ENCODE measurements at regions not wholly inside any gene's neighbourhood (a gene's known extent, or its start where the extent isn't known, plus 50 kb on each side); places are given as distances from the start of the nearest gene placed in this dataset.

GRCh38 chr9:29657821-29658220 is 2084.5 kb upstream of the C9orf72 start:
- no peak for DNase-seq

DNA sequence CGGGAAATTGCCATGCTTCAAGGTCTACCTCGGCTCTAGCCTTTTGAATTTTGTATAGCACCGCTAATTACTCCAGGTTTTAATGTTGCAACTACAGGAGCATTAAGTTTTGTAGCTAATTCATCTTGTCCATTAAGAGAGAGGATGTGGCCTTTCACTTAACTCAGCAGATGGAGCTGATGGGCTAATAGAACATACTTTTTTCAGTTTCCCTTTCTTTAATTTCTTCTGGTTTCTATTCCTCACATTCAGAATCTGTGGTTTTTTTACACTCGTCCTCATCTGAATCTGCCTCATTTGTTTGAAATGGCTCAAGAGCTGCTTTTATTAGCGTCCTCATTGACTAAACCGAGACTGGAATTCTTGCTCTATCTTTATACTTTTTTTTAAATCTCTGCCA is 2085.7 kb upstream of the C9orf72 start:
- DNase-seq, result no peak

GRCh38 chr9:29659736-29660135 is 2086.5 kb upstream of the C9orf72 start:
- no peak for DNase-seq

GRCh38 chr9:29668732-29669131 is 2095.5 kb upstream of the C9orf72 start:
- no peak for DNase-seq

GRCh38 chr9:29669613-29670012 is 2096.3 kb upstream of the C9orf72 start:
- DNase-seq, result no peak

DNA sequence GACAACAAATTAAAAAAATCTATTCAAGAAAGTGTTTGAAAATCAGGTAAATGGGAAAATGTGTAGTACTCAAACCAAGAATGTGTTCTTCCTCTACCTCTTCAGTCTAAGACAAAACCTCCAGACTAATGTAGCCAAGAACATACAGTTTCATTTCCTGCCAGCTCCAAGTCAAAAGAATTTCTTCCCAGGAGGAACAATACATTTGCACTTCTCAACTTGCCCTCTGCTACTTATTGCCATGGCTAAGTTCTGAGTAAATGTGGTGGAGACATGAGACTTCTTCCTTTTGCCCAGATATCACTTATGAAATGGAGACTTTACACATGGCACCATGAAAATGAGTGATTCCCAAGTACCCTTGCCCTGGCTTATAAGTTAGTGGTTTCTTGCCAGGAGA is 2112.2 kb upstream of the C9orf72 start:
- DNase-seq, result no peak

DNA sequence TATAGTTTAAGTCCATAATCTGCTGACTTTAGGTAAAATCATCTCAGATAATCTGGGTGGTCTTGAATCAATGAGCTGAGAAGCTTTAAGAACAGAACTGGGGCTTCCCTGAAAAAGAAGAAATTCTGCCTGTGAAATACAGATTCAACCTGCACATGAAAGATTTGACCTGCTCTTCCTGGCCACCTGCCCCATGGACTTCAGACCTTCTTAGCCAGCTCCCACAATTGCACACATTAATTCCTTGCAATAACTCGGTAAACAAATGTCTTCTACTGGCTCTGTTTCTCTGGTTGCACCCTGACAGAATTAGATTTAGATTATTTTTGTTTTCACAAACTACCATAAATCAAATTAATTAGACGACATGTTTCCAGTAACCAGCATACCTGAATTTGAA is 2117.9 kb upstream of the C9orf72 start:
- no peak for DNase-seq

DNA sequence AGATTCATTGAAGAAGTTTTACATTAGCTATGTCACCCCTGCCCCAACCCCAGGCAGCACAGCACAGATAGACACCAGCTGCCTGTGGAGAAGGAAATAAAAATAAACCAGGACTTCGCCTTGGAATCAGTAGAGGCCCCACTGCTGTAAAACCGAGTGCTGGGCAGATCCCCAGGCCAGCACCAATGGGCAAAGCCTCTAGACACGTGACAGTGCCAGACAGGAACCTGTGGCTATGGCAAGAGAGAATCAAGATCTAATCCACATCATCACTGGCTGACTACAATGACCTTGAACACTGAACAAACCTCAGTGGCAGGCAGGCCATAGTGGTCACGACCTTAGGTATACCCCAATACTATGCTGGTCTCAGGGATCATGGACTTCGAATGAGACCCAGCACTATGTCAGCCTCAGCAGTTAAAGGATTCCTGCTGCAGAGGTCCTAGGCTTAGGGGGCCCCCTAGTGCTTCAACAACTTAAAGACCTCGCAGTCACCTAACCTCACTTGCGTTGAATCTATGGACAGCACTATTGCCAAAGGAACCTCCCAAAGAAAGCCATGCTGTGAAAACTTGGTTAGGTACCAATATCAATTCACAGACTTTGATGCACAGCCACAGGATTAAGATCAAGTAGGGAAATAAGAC is 2118.6 kb upstream of the C9orf72 start:
- DNase-seq, result no peak

GRCh38 chr9:29697011-29697410 is 2123.7 kb upstream of the C9orf72 start:
- peak; percentile 65 for DNase-seq

- DNase-seq, result no peak
Measured at GRCh38 chr9:29701559-29701958, 2128.3 kb upstream of the C9orf72 start.

GRCh38 chr9:29701971-29702370 is 2128.7 kb upstream of the C9orf72 start:
- no peak for DNase-seq

DNA sequence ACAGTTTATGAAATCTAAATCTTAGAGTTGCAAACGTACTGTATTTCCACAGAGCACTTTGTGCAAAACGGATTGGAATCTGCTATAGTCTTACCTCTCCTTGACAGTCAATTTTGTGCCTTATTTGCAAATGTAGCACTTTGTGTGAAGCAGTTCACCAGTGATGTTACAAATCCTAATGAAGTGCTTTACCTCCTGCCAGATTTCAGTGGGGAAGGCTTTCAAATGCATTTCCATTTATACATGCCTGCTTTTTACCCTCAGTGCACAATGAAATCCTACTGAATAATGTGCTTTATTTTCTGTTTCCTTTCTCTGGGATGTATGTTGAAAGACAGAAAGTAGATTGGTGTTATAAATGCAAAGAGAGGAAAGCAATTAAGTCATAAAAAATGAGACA is 2141.6 kb upstream of the C9orf72 start:
- DNase-seq, result no peak

DNA sequence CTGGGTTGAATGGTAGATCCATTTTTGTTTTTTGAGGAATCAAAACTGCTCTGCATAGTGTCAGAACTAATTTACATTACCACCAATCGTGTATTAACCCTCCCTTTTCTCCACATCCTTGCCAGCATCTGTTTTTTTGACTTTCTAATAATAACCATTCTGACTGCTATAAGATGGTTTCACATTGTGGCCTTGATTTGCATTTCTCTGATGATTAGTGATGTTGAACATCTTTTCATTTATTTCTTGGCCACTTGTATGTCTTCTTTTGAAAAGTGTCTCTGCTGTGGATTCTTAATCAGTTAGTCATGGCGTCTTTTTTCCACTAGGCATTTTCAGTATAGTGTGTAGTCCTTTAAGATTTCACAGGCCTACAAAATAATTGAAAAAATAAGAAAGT is 2144.3 kb upstream of the C9orf72 start:
- DNase-seq, result no peak

DNA sequence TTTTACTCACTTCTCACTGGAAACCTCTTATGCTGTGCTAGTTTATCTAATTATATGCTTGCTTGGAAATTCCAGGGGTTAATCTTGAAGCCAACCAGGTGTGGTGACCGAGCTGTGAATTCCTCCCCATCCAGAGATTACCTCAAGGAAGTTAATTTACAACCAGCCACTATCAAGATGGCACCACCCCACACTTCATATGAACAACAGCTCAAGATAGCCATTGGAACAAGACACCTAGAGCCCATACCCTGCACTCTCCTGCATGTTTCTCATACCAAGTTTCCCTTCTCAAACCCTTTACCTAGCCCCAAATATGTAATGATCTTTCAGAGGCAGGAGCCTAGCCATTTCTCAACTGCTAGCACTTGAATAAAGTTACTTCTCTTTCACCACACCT is 2156.9 kb upstream of the C9orf72 start:
- DNase-seq, result peak; percentile 39

- DNase-seq, result no peak
Measured at GRCh38 chr9:29740518-29740917, 2167.2 kb upstream of the C9orf72 start.

DNA sequence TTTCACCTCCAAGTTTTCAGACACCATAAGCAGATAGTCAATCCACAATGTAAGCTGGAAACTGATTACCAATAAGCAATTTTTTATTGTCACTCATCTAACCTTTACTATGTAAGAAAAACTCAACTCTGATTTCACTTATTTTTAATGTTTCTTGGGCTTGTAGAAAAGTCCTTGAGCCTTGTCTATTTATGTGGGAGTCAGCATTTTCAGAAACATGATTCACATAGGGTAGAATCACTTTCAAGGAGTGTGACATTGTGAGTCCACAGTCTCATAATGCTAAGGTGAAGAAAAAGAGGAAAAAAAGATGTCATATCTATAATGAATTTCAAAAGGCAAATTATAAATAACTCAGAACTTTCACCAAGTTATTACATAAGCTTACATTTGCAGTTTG is 2167.9 kb upstream of the C9orf72 start:
- DNase-seq, result no peak

DNA sequence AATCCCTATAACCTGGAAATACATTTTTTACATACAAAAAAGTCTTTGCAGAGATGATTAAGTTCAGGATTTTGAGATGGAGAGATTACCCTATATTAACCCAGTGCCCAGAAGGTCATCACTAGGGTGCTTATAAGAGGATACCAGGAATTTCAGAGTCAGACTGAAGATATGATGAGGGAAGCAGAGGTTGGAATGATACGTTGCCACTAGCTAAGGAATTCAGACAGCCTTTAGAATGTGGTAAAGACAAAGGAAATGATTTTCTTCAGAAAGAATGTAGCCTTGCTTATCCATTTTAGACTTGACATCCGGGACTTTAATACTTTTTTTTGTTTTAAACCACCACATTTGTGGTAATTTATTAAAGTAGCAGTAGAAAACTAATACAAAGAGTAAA is 2176.8 kb upstream of the C9orf72 start:
- DNase-seq, result peak; percentile 46

DNA sequence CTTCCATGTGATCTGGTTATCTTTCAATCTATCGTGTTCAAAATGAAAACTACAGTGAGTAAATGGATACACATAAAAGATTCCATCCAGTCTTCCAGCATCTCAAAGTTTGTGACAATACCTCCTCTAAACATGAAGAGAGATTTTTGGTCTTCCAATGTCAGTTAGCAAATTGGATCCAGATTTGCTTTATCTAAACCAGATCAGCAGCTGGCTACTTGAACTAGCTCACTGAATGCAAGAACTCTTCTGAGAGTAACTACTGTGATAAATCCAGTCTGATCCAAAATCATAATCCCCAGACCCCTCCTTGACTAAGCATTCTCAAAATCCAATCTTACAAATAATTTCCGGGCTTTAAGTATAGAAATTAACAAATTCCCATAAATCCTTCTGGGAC is 2177.9 kb upstream of the C9orf72 start:
- DNase-seq, result no peak

DNA sequence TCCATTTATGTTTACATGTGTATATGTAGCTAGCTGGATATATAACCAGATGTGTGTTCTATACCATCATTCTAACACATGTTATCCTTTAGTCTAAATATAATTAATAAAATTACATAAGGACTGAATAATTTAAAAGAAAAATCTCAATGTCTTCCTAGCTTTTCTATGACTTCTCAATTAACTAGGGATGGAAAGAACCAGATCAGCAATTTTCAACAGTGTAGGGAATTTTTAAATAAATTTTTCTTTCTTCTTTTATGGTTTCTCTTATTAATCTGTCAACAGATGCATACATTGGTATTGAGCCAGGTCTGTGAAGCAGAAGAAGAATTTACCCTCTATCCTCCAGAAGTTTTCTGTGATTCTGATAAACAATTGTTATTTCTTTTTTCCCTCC is 2180.4 kb upstream of the C9orf72 start:
- DNase-seq, result no peak

DNA sequence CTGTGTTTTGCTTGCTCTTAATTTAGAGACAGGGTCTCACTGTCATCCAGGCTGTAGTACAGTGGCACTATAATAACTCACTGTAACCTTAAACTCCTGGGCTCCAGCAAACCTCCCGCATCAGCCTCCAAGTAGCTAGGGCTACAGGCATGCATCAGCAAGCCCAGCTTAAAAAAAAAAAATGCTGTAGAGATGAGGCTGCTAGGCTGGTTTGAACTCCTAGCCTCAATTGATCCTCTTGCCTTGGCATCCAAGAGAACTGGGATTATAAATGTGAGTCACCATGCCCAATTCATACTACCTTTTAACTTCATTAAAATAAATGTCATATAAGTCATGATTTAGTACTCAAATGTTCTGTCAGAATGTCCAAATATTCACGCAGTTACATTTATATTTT is 2195.7 kb upstream of the C9orf72 start:
- no peak for DNase-seq

- no peak for DNase-seq
Measured at GRCh38 chr9:29773676-29774075, 2200.4 kb upstream of the C9orf72 start.

DNA sequence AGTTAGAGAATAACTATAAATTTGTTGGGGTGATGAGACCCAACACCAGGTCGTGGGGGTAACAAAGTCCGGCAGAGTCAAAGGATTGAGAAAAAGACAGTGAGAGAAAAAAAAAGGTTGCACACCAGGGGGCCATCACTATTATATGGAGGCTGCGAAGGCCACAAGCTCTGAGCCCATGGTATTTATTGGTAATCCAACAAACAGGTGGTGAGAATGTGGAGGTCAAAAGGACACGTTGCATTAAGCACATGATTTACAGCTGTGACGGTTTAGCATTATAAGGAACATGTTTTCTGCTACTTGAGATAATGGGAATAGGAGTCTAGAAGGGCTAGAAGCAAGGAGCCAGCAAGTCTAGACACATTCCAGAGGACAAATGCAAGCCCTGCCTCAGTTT is 2202.2 kb upstream of the C9orf72 start:
- DNase-seq, result no peak

- no peak for DNase-seq
Measured at GRCh38 chr9:29778281-29778849, 2205.1 kb upstream of the C9orf72 start.

DNA sequence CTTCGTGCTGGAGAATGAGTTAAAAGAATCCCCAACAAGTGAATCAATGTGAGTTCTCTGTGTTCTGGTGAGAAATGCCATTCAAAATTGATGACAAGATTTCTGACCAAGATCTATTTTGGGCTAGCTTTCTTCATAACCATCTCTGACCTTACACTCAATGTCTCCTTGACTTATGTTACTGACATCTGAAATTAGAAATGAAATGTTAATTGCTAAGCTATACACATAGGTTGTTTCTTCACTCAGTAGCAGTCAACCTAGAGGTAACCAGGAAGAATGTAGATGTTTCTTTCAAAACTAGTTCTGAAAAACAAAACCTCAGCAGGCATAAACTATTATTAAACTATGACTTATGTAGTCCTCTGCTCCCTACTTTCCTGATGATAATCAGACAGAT is 2220.7 kb upstream of the C9orf72 start:
- DNase-seq, result no peak

- DNase-seq, result no peak
Measured at GRCh38 chr9:29796291-29796952, 2223.1 kb upstream of the C9orf72 start.
